HepG2 (cell line): ENCODE measurements at regions not wholly inside any gene's neighbourhood (a gene's known extent, or its start where the extent isn't known, plus 50 kb on each side); places are given as distances from the start of the nearest gene placed in this dataset.

ENCODE experiments used
- ATAC-seq: fragments of 200-7000 bp; cut with Tn5 transposase; 3 replicates; pipeline ENCODE4 v1.9.1; 2020; ENCODE audit warnings: mild to moderate bottlenecking, moderate library complexity
- BruUV-seq: library from RNA; stranded (reverse); fragments of 400-500 nt; replicated peaks from 2 replicates; lab custom pipeline; 2021; lab: Mats Ljungman, UMichigan
- CTCF ChIA-PET: fragments of 300-600 bp; formaldehyde crosslinking; extraction: SDS; loops from one replicate; lab custom pipeline; 2021; ENCODE audit warnings: low total read pairs, inconsistent platforms, low intra/inter-chr PET ratio; lab: Yijun Ruan, JAX
- POLR2A ChIA-PET: fragments of 350-600 bp; sonication (Branson Sonifier 250); formaldehyde crosslinking; loops from one replicate; lab custom pipeline; 2020; ENCODE audit warnings: antibody characterized with exemption, inconsistent platforms; lab: Yijun Ruan, JAX
- DNase-seq: peaks from one replicate; pipeline ENCODE4 v3.0.0-alpha.2; 2015; ENCODE audit warnings: low spot score
- FAIRE-seq: peaks from 3 replicates; lab custom pipeline; 2011; peaks lifted over from hg19 to GRCh38; lab: Jason Lieb, UNC
- H2AFZ ChIP-seq: one replicate; pipeline ENCODE4 v1.6.1; 2011; ENCODE audit warnings: low read length, inconsistent platforms
- H3K27ac ChIP-seq: fragments of 300-600 bp; 3 replicates; pipeline ENCODE4 v1.8.0; 2011; ENCODE audit warnings: mixed run types, mild to moderate bottlenecking, mixed read lengths, low read length, inconsistent platforms; ENCODE audit not compliant: insufficient read depth; ENCODE audit errors: extremely low read length
- H3K27me3 ChIP-seq, 2 experiments: fragments of 200-600 bp in 1 of 2; 2 replicates in 1 of 2; 3 replicates in 1 of 2; pipeline versions ENCODE4 v1.6.0 to v1.8.0; 2011; ENCODE audit warnings: low read length in 2 of 2, mild to moderate bottlenecking in 2 of 2, moderate library complexity in 2 of 2, inconsistent platforms in 1 of 2; ENCODE audit not compliant: insufficient read depth in 2 of 2, control insufficient read depth in 1 of 2
- H3K36me3 ChIP-seq, 2 experiments: fragments of 200-600 bp in 1 of 2; replicated peaks in 1 of 2; 2 replicates in 1 of 2; 3 replicates in 1 of 2; pipeline versions ENCODE4 v1.5.1 to v1.8.0; 2011; ENCODE audit warnings: low read length in 2 of 2, inconsistent platforms in 1 of 2; ENCODE audit not compliant: insufficient read depth in 2 of 2, control insufficient read depth in 1 of 2
- H3K4me1 ChIP-seq: 2 replicates; pipeline ENCODE4 v1.5.1; 2012; ENCODE audit warnings: low read length, inconsistent platforms; ENCODE audit not compliant: insufficient read depth
- H3K4me2 ChIP-seq: 2 replicates; pipeline ENCODE4 v1.6.0; 2011; ENCODE audit warnings: low read depth, low read length, inconsistent platforms
- H3K4me3 ChIP-seq, 3 experiments: fragments of 200-600 bp in 1 of 3; sonication (generic), shearing (Covaris generic) in 1 of 3; replicated peaks in 1 of 3; 2 replicates each; pipeline ENCODE4 v1.5.1; 2011 to 2016; ENCODE audit warnings: low read length in 3 of 3, inconsistent platforms in 2 of 3, low read depth in 2 of 3, mild to moderate bottlenecking in 2 of 3, control low read depth in 1 of 3, mixed read lengths in 1 of 3; ENCODE audit not compliant: insufficient read depth in 1 of 3
- H3K79me2 ChIP-seq: one replicate; pipeline ENCODE4 v1.6.1; 2011; ENCODE audit warnings: low read length, inconsistent platforms; ENCODE audit not compliant: insufficient read depth
- H3K9ac ChIP-seq: 2 replicates; pipeline ENCODE4 v1.6.0; 2011; ENCODE audit warnings: mild to moderate bottlenecking, low read depth, low read length, inconsistent platforms; ENCODE audit not compliant: insufficient read depth
- H3K9me3 ChIP-seq: 2 replicates; pipeline ENCODE4 v1.5.1; 2012; ENCODE audit warnings: mild to moderate bottlenecking, low read length
- H4K20me1 ChIP-seq: 2 replicates; pipeline ENCODE4 v1.6.0; 2011; ENCODE audit warnings: inconsistent platforms, mild to moderate bottlenecking, low read length, moderate library complexity; ENCODE audit not compliant: insufficient read depth
- CHD2 ChIP-seq: IDR thresholded peaks from 2 replicates; pipeline ENCODE4 v1.6.1; 2011; ENCODE audit warnings: low read depth, low read length, improper control_type of control experiment
- DNMT1 ChIP-seq: sonication (generic); formaldehyde crosslinking; IDR thresholded peaks from 2 replicates; pipeline ENCODE4 v1.5.1; 2020; ENCODE audit warnings: mild to moderate bottlenecking, missing genetic modification reagents
- FLYWCH1 ChIP-seq: sonication (generic); formaldehyde crosslinking; IDR thresholded peaks from 2 replicates; pipeline ENCODE4 v1.8.1; 2023; ENCODE audit warnings: mild to moderate bottlenecking, missing genetic modification reagents
- FOXK1 ChIP-seq: sonication (generic); formaldehyde crosslinking; IDR thresholded peaks from 2 replicates; pipeline ENCODE4 v1.4.0; 2020; ENCODE audit warnings: low read depth, missing genetic modification reagents, borderline replicate concordance
- FOXM1 ChIP-seq: sonication (generic); formaldehyde crosslinking; IDR thresholded peaks from 2 replicates; pipeline ENCODE4 v1.5.0; 2020; ENCODE audit warnings: missing genetic modification reagents
- MAFF ChIP-seq: IDR thresholded peaks from 2 replicates; pipeline ENCODE4 v1.6.1; 2011; ENCODE audit warnings: low read depth, low read length, improper control_type of control experiment
- MAFK ChIP-seq, 2 experiments: IDR thresholded peaks in 1 of 2; conservative IDR thresholded peaks in 1 of 2; 2 replicates each; pipeline ENCODE4 v1.6.1; 2011; ENCODE audit warnings: improper control_type of control experiment in 2 of 2, low read length in 2 of 2
- MEIS1 ChIP-seq: sonication (generic); formaldehyde crosslinking; IDR thresholded peaks from 2 replicates; pipeline ENCODE4 v1.9.0; 2021; ENCODE audit warnings: mild to moderate bottlenecking, missing genetic modification reagents, moderate library complexity, borderline replicate concordance
- MXI1 ChIP-seq: IDR thresholded peaks from 3 replicates; pipeline ENCODE4 v1.6.1; 2012; ENCODE audit warnings: low read depth, low read length, inconsistent platforms, borderline replicate concordance
- RAD51 ChIP-seq: fragments of 450-650 bp; IDR thresholded peaks from 2 replicates; pipeline ENCODE4 v1.6.1; 2016; ENCODE audit warnings: borderline replicate concordance
- TARDBP ChIP-seq: sonication (generic); formaldehyde crosslinking; IDR thresholded peaks from 2 replicates; pipeline ENCODE4 v1.8.0; 2022; ENCODE audit warnings: mild to moderate bottlenecking, missing genetic modification reagents
- ZMAT3 ChIP-seq: sonication (generic); formaldehyde crosslinking; conservative IDR thresholded peaks from 2 replicates; pipeline ENCODE4 v1.7.0; 2021; ENCODE audit warnings: missing genetic modification reagents
- ZNF251 ChIP-seq: sonication (generic); formaldehyde crosslinking; IDR thresholded peaks from 2 replicates; pipeline ENCODE4 v1.9.0; 2021; ENCODE audit warnings: mild to moderate bottlenecking, missing genetic modification reagents
- ZNF329 ChIP-seq: sonication (generic); formaldehyde crosslinking; IDR thresholded peaks from 2 replicates; pipeline ENCODE4 v1.9.0; 2021; ENCODE audit warnings: low read depth, mild to moderate bottlenecking, missing genetic modification reagents
- WGBS: methylation state at CpG from one replicate; pipeline ENCODE4 v1.1.6; 2017; ENCODE audit warnings: low lambda C conversion rate; 5-methylcytosine and 5-hydroxymethylcytosine counted together
- in situ Hi-C: cut with HindIII; loops from 2 replicates; pipeline ENCODE4 v1.10.0; 2017; ENCODE audit warnings: low pct_unique_long_range_greater_than_20kb; ENCODE audit not compliant: extremely low pct_ligation_motif_present
- intact Hi-C: fragments of 100-400 bp; cut with micrococcal nuclease; formaldehyde crosslinking; loops from one replicate; pipeline ENCODE4 v1.10.0; 2022; ENCODE audit not compliant: unreplicated experiment
- TF ChIP-seq, protein P1 (sequence below): sonication (generic); formaldehyde crosslinking; IDR thresholded peaks from 2 replicates; pipeline ENCODE4 v1.4.0; 2020; ENCODE audit warnings: low read depth, mild to moderate bottlenecking, missing genetic modification reagents
- TF ChIP-seq, protein P2 (sequence below): sonication (generic); formaldehyde crosslinking; IDR thresholded peaks from 2 replicates; pipeline ENCODE4 v1.5.0; 2020; ENCODE audit warnings: mild to moderate bottlenecking, low read depth, missing genetic modification reagents, borderline replicate concordance

DNA sequence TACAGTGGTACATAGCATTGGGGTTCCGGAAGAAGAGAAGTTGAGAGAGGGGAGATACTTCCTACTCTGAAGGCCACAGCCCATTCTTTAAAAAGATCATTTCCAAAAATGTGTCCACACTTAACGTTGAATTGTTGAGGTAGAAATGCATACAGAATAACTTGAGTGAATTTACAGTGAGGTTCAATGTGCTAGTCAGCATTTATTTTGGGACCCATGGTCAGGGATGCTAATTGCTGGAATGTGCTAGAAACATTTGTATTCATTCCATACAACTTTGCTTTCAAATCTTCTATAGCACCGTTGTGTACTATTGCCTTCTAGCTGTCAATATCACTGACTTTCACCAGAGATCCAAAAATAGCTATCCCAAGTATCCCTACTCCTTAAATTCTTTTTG lies 325.9 kb downstream of the SATB2 start:
- 1% methylated on average over 3 of the region's 3 CpGs for WGBS
- TF ChIP-seq, protein P1, sequence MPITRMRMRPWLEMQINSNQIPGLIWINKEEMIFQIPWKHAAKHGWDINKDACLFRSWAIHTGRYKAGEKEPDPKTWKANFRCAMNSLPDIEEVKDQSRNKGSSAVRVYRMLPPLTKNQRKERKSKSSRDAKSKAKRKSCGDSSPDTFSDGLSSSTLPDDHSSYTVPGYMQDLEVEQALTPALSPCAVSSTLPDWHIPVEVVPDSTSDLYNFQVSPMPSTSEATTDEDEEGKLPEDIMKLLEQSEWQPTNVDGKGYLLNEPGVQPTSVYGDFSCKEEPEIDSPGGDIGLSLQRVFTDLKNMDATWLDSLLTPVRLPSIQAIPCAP (CRISPR knock-in tag), result no peak
- TF ChIP-seq FOXK1 (CRISPR knock-in tag), result no peak
- TF ChIP-seq MAFF, result peak; percentile 26; the same call in 1 of the 2 replicates
- TF ChIP-seq MEIS1 (CRISPR knock-in tag), result no peak
- no peak for TF ChIP-seq DNMT1 (CRISPR knock-in tag)
- peak; percentile 52 to 56; a peak in 3 of 4 replicates for TF ChIP-seq MAFK (conservative IDR thresholded peaks at IDR 0.05 in 1 of 2, IDR thresholded peaks at IDR 0.05 in 1 of 2; ENCODE audit: low read length in 2 of 2)
- TF ChIP-seq RAD51, result no peak
- Histone ChIP-seq H3K4me1 (no peaks in the 10 kb centered on the region), H3K79me2 (no peaks in the 10 kb centered on the region), H3K4me3 (no peak overlapping the region), H4K20me1 (no peaks in the 10 kb centered on the region), H3K27ac (no peak overlapping the region), H3K36me3 (no peaks in the 10 kb centered on the region), H3K9ac (no peak overlapping the region), H2AFZ (no peak overlapping the region), H3K27me3 (no peaks in the 10 kb centered on the region), H3K9me3 (no peaks in the 10 kb centered on the region), H3K4me2 (no peak overlapping the region)
- intact Hi-C loops (no loop called here), in situ Hi-C loops (no loop called here)
- DNase-seq (no peak), FAIRE-seq (no peak), ATAC-seq (no peak)
- CTCF ChIA-PET, result no interaction called here
- POLR2A ChIA-PET, result no interaction called here
- BruUV-seq, result no TSS peak

DNA sequence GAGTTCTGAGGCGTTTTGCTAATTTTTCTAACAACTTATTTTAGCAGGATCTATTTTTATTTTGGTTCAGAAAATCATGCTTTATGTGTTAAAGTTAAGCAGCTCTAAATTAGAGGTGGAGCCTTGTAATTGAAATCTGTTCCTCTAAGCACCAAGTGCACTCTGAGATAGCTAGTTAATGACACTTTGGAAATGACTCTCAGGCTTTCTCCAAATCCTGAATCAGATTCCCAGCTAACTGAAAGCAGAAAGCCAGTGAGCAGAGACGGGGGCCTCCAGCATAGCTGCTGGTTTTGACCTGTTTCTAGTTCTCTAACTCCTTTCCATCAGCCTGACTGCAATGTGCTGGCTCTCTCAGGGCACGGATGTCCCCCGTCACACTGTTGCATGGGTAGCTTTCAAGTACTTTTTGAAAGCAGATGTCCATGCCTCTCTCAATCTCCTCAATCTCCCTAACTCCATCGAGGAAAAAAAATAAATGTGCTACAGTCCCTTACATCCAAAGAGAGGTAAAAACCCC lies 326.5 kb downstream of the SATB2 start:
- ATAC-seq, result no peak
- intact Hi-C loops, result no loop called here

More for the DNA sequence above, 326.5 kb downstream of the SATB2 start:
- TF ChIP-seq FOXM1 (CRISPR knock-in tag) (no peak), MXI1 (no peak), RAD51 (no peak), ZNF251 (CRISPR knock-in tag) (no peak), TARDBP (CRISPR knock-in tag) (no peak), FLYWCH1 (no peak), ZMAT3 (CRISPR knock-in tag) (no peak), ZNF329 (CRISPR knock-in tag) (no peak), CHD2 (no peak)
- TF ChIP-seq, protein P2, sequence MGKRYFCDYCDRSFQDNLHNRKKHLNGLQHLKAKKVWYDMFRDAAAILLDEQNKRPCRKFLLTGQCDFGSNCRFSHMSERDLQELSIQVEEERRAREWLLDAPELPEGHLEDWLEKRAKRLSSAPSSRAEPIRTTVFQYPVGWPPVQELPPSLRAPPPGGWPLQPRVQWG (CRISPR knock-in tag), result no peak
- Histone ChIP-seq H3K4me3 (no peak overlapping the region), H4K20me1 (no peaks in the 10 kb centered on the region), H3K9me3 (no peaks in the 10 kb centered on the region), H2AFZ (no peak overlapping the region), H3K36me3 (no peaks in the 10 kb centered on the region), H3K27me3 (no peaks in the 10 kb centered on the region), H3K79me2 (no peaks in the 10 kb centered on the region), H3K27ac (no peak overlapping the region), H3K4me2 (no peak overlapping the region), H3K9ac (no peak overlapping the region), H3K4me1 (no peaks in the 10 kb centered on the region)
- FAIRE-seq, result no peak
- CTCF ChIA-PET, result no interaction called here
- BruUV-seq, result no TSS peak
- 11% methylated on average over 5 of the region's 5 CpGs for WGBS
- in situ Hi-C loops, result no loop called here
- DNase-seq, result no peak
- POLR2A ChIA-PET, result no interaction called here
